Progenitor cell of endocrine pancreas (in vitro differentiated cells): ENCODE measurements at regions not wholly inside any gene's neighbourhood (a gene's known extent, or its start where the extent isn't known, plus 50 kb on each side); places are given as distances from the start of the nearest gene placed in this dataset.

ENCODE experiments used
- DNase-seq: peaks from one replicate; pipeline ENCODE4 v3.0.0; 2021; ENCODE audit warnings: low spot score; ENCODE audit not compliant: unreplicated experiment
- H3K27ac Mint-ChIP-seq: 2 replicates; pipeline ENCODE4 v1.8.0; 2021; ENCODE audit warnings: mild to moderate bottlenecking, moderate library complexity, mixed read lengths
- H3K27me3 Mint-ChIP-seq: 2 replicates; pipeline ENCODE4 v1.8.0; 2021; ENCODE audit warnings: mixed read lengths
- H3K36me3 Mint-ChIP-seq: 2 replicates; pipeline ENCODE4 v1.8.0; 2022; ENCODE audit warnings: mixed read lengths; ENCODE audit not compliant: insufficient read depth
- H3K4me1 Mint-ChIP-seq: 2 replicates; pipeline ENCODE4 v1.8.0; 2021; ENCODE audit warnings: low read depth, mixed read lengths
- H3K4me3 Mint-ChIP-seq: 2 replicates; pipeline ENCODE4 v1.8.0; 2021; ENCODE audit warnings: low read depth, mild to moderate bottlenecking, moderate library complexity, mixed read lengths
- H3K9me3 Mint-ChIP-seq: 2 replicates; pipeline ENCODE4 v1.8.0; 2021; ENCODE audit warnings: low read depth, mixed read lengths
- CTCF ChIP-seq: fragments of 200-600 bp; sonication (generic); IDR thresholded peaks from one replicate; pipeline ENCODE4 v1.5.0; 2021; ENCODE audit warnings: antibody characterized with exemption, mild to moderate bottlenecking; ENCODE audit not compliant: unreplicated experiment

DNA sequence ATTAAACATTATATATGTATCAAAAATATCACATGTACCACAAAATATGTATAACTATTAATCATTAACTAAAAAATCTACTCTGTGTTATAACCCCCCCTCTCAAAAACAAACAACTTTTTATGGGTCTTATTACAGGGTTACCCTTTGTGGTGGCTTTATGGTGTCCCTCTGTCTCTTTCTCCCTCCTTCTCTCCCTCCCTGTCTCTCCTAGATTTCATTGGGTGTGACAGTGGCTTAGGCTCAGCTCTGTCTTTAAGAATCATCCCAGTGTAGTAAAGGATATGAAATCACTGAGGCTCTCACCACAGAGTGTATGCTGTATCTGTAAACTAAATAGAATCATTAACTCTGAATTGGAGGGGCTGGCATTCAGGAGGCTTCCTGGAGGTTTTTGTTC lies 93.7 kb downstream of the TDRD15 start:
- H3K36me3 Mint-ChIP-seq = no peaks in the 10 kb centered on the region

DNA sequence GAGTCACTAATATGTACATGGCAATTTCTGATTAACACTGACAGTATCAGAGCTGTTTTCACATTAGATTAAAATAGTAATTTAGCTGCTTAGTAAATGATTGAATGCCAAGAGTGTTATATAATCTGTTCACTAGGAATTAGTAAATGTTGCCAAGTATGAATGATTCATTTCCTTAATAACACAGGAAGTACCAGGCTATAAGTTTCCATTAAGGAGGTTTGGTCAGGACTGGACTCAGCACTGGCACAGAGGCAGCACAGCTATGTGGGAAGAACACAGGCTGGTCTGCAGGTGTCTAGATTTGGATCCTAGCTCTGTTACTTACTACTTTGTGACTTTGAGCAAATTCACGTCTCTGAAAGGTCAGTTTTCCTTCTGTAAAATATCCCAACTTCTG lies 97.2 kb downstream of the TDRD15 start:
- H3K9me3 Mint-ChIP-seq = no peaks in the 10 kb centered on the region
- H3K4me1 Mint-ChIP-seq = peaks cover 17% of the 10 kb centered on the region
- H3K27me3 Mint-ChIP-seq = no peaks in the 10 kb centered on the region
- no peak for DNase-seq
- H3K4me3 Mint-ChIP-seq = no peak overlapping the region
- no peak overlapping the region for H3K27ac Mint-ChIP-seq
- TF ChIP-seq CTCF = no peak
- H3K36me3 Mint-ChIP-seq = no peaks in the 10 kb centered on the region

More for the DNA sequence above, 93.7 kb downstream of the TDRD15 start:
- TF ChIP-seq CTCF = no peak
- Mint-ChIP-seq H3K4me1 (peaks cover 16% of the 10 kb centered on the region), H3K4me3 (no peak overlapping the region), H3K9me3 (peaks cover 3% of the 10 kb centered on the region), H3K27me3 (no peaks in the 10 kb centered on the region), H3K27ac (no peak overlapping the region)
- DNase-seq = no peak

- H3K27me3 Mint-ChIP-seq = no peaks in the 10 kb centered on the region
- no peak for DNase-seq
- H3K4me3 Mint-ChIP-seq = no peak overlapping the region
- no peaks in the 10 kb centered on the region for H3K9me3 Mint-ChIP-seq
- H3K36me3 Mint-ChIP-seq = no peaks in the 10 kb centered on the region
- peaks cover 10% of the 10 kb centered on the region for H3K4me1 Mint-ChIP-seq
- H3K27ac Mint-ChIP-seq = no peak overlapping the region
- no peak for TF ChIP-seq CTCF
Observed at GRCh38 chr2:21223618-21224017, 99.8 kb downstream of the TDRD15 start.

DNA sequence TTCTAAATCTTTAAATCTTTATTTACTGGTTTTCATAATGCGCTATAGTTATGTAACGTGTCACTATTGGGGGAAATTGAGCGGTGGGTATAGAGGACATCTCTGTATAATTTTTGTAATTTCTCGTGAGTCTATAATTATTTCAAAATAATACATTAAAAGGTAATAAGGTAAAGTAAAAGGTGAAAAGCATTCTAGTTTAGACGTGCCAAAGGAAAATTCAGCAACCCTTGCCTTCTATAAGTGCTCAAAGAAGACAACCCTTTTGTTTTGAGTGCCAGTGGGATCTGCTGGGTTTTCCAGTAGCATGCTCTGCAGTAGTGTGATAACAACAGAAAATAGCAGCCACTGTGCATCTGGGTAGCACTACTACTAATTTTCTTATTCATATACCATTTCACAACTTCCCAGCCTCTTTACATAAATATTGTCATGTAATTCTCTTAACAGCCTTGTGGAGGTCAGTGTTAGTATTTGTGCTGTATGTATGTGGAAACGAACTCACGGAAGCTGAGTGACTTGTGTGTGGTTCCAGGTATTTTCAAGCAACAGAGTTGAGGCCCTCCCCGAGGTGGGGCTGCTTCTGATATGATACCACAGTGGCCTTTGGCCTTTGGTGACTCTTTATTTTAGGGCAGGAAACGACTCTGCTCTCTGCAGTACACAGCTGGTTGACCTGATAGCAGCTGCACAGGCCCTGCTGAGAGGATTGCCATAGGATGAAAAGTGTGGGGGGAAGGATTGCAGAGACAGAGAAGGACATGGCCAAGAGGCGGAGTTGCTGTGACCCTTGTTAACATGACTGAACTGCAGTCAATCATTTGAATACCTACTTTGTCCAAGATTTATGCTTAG lies 104.5 kb downstream of the TDRD15 start:
- TF ChIP-seq CTCF = peak; percentile 8
- Mint-ChIP-seq H3K9me3 (no peaks in the 10 kb centered on the region), H3K27ac (no peak overlapping the region), H3K36me3 (no peaks in the 10 kb centered on the region), H3K27me3 (no peaks in the 10 kb centered on the region), H3K4me1 (peaks cover 2% of the 10 kb centered on the region), H3K4me3 (no peak overlapping the region)
- no peak for DNase-seq

- H3K9me3 Mint-ChIP-seq = no peaks in the 10 kb centered on the region
- no peak for TF ChIP-seq CTCF
- no peaks in the 10 kb centered on the region for H3K27me3 Mint-ChIP-seq
Observed at GRCh38 chr2:21229302-21229701, 105.5 kb downstream of the TDRD15 start.

More at GRCh38 chr2:21229302-21229701, 105.5 kb downstream of the TDRD15 start:
- Mint-ChIP-seq H3K4me1 (peaks cover 2% of the 10 kb centered on the region), H3K4me3 (no peak overlapping the region), H3K27ac (no peak overlapping the region), H3K36me3 (no peaks in the 10 kb centered on the region)
- DNase-seq = no peak
